GM12874 (cell line): ENCODE measurements at regions not wholly inside any gene's neighbourhood (a gene's known extent, or its start where the extent isn't known, plus 50 kb on each side); places are given as distances from the start of the nearest gene placed in this dataset.

Source experiments
- TF ChIP-seq, protein P1 (sequence below): IDR thresholded peaks from 2 replicates; pipeline ENCODE4 v1.5.1; 2011; ENCODE audit warnings: low read depth, mild to moderate bottlenecking, control low read depth, low read length, moderate library complexity; ENCODE audit not compliant: insufficient read depth

DNA sequence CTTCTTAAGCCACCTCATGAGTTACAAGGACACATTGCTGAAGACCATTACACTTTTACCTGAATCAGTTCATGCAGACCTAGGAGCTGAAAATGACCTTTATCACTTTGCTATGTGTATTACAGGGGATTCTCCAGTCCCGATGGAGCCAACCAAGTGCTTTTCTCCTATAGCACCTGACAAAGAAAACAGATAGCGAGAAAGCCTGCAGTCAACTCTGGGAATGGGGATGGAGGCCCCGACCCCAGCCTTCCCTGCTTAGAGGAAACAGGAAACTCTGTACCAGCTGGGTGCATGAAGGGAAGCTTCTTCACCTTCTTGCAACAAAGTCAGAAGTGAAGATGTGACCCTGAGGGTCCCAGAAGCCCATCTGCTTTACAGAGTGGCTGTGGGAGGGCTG is 168.3 kb upstream of the SEMA6D start:
- TF ChIP-seq, protein P1, sequence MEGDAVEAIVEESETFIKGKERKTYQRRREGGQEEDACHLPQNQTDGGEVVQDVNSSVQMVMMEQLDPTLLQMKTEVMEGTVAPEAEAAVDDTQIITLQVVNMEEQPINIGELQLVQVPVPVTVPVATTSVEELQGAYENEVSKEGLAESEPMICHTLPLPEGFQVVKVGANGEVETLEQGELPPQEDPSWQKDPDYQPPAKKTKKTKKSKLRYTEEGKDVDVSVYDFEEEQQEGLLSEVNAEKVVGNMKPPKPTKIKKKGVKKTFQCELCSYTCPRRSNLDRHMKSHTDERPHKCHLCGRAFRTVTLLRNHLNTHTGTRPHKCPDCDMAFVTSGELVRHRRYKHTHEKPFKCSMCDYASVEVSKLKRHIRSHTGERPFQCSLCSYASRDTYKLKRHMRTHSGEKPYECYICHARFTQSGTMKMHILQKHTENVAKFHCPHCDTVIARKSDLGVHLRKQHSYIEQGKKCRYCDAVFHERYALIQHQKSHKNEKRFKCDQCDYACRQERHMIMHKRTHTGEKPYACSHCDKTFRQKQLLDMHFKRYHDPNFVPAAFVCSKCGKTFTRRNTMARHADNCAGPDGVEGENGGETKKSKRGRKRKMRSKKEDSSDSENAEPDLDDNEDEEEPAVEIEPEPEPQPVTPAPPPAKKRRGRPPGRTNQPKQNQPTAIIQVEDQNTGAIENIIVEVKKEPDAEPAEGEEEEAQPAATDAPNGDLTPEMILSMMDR, result no peak

DNA sequence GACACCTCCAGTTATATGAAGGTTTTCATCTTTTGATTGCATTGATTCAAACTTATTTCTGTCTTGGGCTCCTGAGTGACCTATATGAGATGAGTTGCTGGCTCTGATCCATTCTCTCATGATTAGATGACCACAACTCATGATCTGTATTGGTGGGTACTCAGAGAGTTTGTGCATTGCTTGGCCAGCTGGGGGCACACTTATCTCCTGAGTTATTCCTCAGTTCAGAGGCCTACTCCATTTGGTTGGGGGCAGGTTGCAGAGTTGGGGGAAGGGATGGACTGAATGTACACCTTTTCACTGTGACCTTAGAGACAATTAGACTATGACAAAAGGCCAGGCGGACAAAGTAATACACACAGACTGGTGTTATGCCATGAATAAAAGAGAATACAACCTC is 166.2 kb upstream of the SEMA6D start:
- TF ChIP-seq, protein P1, result 0 out of 2 replicates have a peak, but pooled peaks have one; percentile 4

DNA sequence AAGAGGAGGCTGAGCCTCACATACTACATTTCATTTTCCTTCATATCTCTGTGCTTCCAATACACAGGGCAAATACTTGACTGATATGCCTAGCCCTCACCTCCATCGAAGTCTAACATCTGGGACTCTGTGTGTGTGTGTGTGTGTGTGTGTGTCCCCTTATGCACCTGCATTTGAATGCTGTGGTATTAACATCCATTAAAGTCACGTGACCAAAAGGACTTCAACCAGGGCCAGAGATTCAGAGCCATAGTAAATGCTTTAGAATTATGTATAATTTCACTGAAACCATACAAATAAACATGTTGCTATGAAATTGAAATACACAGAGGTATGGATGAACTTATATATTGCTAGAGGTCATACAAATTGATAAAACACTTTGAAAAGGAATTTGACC is 165.8 kb upstream of the SEMA6D start:
- TF ChIP-seq, protein P1, result no peak

DNA sequence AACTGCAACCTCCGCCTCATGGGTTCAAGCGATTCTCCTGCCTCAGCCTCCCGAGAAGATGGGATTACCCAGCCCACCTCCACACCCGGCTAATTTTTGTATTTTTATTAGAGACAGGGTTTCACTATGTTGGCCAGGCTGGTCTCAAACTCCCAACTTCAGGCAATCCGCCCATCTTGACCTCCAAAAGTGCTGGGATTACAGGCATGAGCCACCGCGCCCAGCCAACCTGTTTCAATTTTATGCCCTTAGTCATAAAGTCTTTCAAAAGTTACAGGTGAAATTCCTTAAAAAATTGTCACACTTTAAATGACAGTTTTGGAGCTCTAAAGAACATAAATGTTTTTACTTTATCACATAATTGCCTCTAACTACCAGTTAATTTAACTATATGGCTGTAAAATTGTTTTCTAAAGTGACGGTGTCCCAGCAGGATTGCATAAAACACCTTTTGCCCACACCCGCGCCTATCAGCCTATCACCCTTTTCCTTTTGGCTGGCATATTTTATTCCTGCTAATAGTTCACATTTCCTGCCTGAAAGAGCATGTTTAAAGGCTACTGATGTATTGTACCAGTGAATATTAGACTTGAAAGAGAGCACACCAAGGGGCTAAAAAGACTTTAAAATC is 164.2 kb upstream of the SEMA6D start:
- TF ChIP-seq, protein P1, result no peak

DNA sequence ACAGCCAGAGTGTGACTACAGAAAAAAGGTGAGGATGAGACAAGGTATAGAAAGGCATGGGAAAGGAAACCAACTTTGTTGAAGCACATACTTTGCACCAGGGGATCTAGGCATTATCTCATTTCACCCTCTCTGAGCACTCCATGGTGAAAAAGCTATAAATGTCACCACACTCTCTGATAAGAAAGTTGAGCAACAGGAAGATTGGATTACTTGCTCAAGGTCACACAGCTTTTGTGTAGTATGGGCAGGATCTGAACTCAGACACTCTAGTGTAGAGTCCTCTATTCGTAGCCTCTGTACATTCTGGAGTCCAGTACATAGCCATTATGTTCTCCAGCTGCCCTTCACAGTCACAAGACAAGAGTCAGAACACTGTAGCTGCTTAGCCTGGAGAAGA is 163.4 kb upstream of the SEMA6D start:
- TF ChIP-seq, protein P1, result no peak

DNA sequence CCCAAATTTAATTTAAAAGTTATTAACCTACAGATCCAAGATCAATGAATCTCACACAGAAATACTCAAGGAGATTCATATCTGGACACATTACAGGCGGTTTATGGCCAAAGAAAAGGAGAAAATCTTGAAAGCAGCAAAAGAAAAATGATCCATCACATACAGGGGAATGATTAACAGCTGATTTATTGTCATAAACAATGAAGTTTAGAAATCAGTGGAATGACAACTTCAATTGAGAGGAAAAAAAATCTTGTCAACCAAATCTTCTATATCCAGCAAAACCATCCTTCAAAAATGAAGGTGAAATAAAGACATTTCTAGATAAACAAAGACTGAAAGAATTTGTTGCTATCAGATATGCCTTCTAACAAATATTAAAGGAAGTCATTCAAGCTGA is 156.2 kb upstream of the SEMA6D start:
- TF ChIP-seq, protein P1, result no peak

DNA sequence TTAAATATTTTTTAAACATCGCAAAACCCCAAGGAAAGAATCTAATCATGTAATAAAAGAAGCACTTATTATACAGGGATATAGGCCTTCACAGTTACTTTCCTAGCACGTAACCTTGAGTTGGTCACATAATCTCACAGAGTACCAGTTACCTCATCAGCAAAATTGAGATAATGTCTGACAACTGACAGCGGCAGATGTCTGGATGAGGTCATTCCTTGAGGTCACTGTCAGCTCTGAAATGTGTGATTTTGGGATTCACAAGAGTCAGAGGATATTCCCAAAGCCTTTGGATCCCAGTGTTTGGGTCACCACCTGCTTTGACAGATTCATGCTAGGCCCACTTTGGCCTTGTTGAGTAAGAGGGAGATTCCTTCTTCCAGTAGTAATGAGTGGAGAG is 151.4 kb upstream of the SEMA6D start:
- TF ChIP-seq, protein P1, result no peak
